Ovary (tissue), 3 donors: ENCODE measurements at regions not wholly inside any gene's neighbourhood (a gene's known extent, or its start where the extent isn't known, plus 50 kb on each side); places are given as distances from the start of the nearest gene placed in this dataset.

Experiments used
- EP300 ChIP-seq: sonication (generic); formaldehyde crosslinking; IDR thresholded peaks from one replicate; pipeline ENCODE4 v1.6.1; 2017; ENCODE audit warnings: antibody characterized with exemption
- POLR2A ChIP-seq: fragments of 450-650 bp; IDR thresholded peaks from one replicate; pipeline ENCODE4 v1.6.1; 2017; ENCODE audit warnings: antibody characterized with exemption, mild to moderate bottlenecking, moderate library complexity
- TF ChIP-seq, protein P1 (sequence below), 3 donors: fragments of 450-650 bp in 2 of 3; fragments of 200-600 bp in 1 of 3; IDR thresholded peaks; one replicate each; pipeline versions ENCODE4 v1.5.1 to v1.8.0; 2016 to 2022; ENCODE audit warnings: antibody characterized with exemption in 3 of 3, mild to moderate bottlenecking in 1 of 3
- donor health status: DM: no; HTN: no; CAD: no.

DNA sequence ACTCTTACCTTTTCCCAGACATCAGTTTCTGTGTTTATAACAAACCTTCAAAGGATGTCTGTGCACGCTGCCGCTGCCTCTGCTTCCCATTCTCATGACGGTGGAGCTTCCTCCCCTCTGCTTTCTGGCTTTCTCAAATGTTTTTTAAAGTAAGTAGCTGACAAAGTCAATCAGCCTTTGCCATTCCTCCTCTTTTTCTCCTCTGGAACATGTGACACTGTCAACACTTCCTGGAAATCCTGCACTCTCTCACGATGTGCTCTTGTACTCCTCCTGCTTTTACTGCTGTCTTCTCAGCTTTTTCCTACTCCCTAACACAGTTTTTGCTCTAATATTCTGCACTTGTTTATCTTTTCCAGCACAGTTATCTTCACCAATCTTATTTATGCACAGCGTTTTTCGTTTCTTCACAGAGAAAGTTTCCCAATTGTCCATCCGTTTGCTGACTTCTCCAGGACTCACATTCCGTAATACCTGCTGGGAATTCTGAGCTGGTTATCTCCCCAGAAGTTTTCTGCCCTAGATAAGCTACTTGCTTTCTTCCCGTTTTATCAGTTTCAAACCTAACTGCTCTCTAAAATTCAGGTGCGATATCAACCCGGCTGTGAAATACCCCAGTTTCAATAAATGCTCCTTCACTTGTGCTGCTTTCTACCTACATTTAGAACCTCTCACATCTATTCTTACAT, 465.6 kb upstream of the AGA start:
- TF ChIP-seq, protein P1, sequence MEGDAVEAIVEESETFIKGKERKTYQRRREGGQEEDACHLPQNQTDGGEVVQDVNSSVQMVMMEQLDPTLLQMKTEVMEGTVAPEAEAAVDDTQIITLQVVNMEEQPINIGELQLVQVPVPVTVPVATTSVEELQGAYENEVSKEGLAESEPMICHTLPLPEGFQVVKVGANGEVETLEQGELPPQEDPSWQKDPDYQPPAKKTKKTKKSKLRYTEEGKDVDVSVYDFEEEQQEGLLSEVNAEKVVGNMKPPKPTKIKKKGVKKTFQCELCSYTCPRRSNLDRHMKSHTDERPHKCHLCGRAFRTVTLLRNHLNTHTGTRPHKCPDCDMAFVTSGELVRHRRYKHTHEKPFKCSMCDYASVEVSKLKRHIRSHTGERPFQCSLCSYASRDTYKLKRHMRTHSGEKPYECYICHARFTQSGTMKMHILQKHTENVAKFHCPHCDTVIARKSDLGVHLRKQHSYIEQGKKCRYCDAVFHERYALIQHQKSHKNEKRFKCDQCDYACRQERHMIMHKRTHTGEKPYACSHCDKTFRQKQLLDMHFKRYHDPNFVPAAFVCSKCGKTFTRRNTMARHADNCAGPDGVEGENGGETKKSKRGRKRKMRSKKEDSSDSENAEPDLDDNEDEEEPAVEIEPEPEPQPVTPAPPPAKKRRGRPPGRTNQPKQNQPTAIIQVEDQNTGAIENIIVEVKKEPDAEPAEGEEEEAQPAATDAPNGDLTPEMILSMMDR (IDR thresholded peaks at IDR 0.05): no peak
- TF ChIP-seq EP300 (no peak), POLR2A (no peak)
